ENCODE measurements at regions not wholly inside any gene's neighbourhood (a gene's known extent, or its start where the extent isn't known, plus 50 kb on each side); places are given as distances from the start of the nearest gene placed in this dataset.

GRCh38 chr18:54675076-54675475 lies 84.0 kb downstream of the DYNAP start:
- Mint-ChIP-seq H3K36me3 (ENCODE audit: low read depth) (peaks cover 7% of the 10 kb centered on the region), H3K4me1 (peaks cover 42% of the 10 kb centered on the region), H3K4me3 (no peak overlapping the region), H3K27me3 (ENCODE audit: low read depth, poor library complexity) (no peaks in the 10 kb centered on the region), H3K9me3 (peaks cover 19% of the 10 kb centered on the region), H3K27ac (peak overlapping the region; percentile 36)
- TF ChIP-seq CTCF (IDR thresholded peaks at IDR 0.05): no peak
- DNase-seq: no peak

- DNase-seq: no peak
- peak; percentile 38 for TF ChIP-seq CTCF (IDR thresholded peaks at IDR 0.05)
Observed at GRCh38 chr18:54679318-54680149, 88.5 kb downstream of the DYNAP start.

GRCh38 chr18:54684784-54685183 lies 93.7 kb downstream of the DYNAP start:
- Mint-ChIP-seq H3K9me3 (no peaks in the 10 kb centered on the region), H3K4me3 (no peak overlapping the region), H3K4me1 (peaks cover 20% of the 10 kb centered on the region), H3K36me3 (ENCODE audit: low read depth) (no peaks in the 10 kb centered on the region), H3K27me3 (ENCODE audit: low read depth, poor library complexity) (peaks cover 3% of the 10 kb centered on the region), H3K27ac (no peak overlapping the region)
- peak; percentile 47 for DNase-seq
- no peak for TF ChIP-seq CTCF (IDR thresholded peaks at IDR 0.05)

More at GRCh38 chr18:54679318-54680149, 88.5 kb downstream of the DYNAP start:
- Mint-ChIP-seq H3K4me1 (peaks cover 28% of the 10 kb centered on the region), H3K27ac (no peak overlapping the region), H3K27me3 (ENCODE audit: low read depth, poor library complexity) (no peaks in the 10 kb centered on the region), H3K9me3 (peaks cover 11% of the 10 kb centered on the region), H3K4me3 (no peak overlapping the region), H3K36me3 (ENCODE audit: low read depth) (peaks cover 7% of the 10 kb centered on the region)

- Mint-ChIP-seq H3K27me3 (ENCODE audit: low read depth, poor library complexity) (peaks cover 3% of the 10 kb centered on the region), H3K4me3 (no peak overlapping the region), H3K9me3 (peaks cover 6% of the 10 kb centered on the region), H3K27ac (no peak overlapping the region), H3K36me3 (ENCODE audit: low read depth) (no peaks in the 10 kb centered on the region), H3K4me1 (peaks cover 16% of the 10 kb centered on the region)
- no peak for DNase-seq
- no peak for TF ChIP-seq CTCF (IDR thresholded peaks at IDR 0.05)
Observed at GRCh38 chr18:54689319-54689718, 98.3 kb downstream of the DYNAP start.

GRCh38 chr18:54690198-54690597 lies 99.2 kb downstream of the DYNAP start:
- TF ChIP-seq CTCF (IDR thresholded peaks at IDR 0.05): no peak
- no peak overlapping the region for H3K4me3 Mint-ChIP-seq
- DNase-seq: no peak
- peaks cover 3% of the 10 kb centered on the region for H3K27me3 Mint-ChIP-seq (ENCODE audit: low read depth, poor library complexity)
- H3K36me3 Mint-ChIP-seq (ENCODE audit: low read depth): no peaks in the 10 kb centered on the region
- H3K9me3 Mint-ChIP-seq: peaks cover 6% of the 10 kb centered on the region
- H3K4me1 Mint-ChIP-seq: peaks cover 7% of the 10 kb centered on the region
- H3K27ac Mint-ChIP-seq: no peak overlapping the region

GRCh38 chr18:54692463-54692862 lies 101.4 kb downstream of the DYNAP start:
- no peak for DNase-seq
- H3K27me3 Mint-ChIP-seq (ENCODE audit: low read depth, poor library complexity): peaks cover 3% of the 10 kb centered on the region
- H3K27ac Mint-ChIP-seq: no peak overlapping the region
- no peak for TF ChIP-seq CTCF (IDR thresholded peaks at IDR 0.05)
- H3K9me3 Mint-ChIP-seq: peaks cover 6% of the 10 kb centered on the region
- H3K36me3 Mint-ChIP-seq (ENCODE audit: low read depth): no peaks in the 10 kb centered on the region
- H3K4me1 Mint-ChIP-seq: peaks cover 5% of the 10 kb centered on the region
- H3K4me3 Mint-ChIP-seq: no peak overlapping the region

Data from nephron progenitor cell (in vitro differentiated cells).